GM18867 (cell line): ENCODE measurements at regions not wholly inside any gene's neighbourhood (a gene's known extent, or its start where the extent isn't known, plus 50 kb on each side); places are given as distances from the start of the nearest gene placed in this dataset.

Experiments
- ATAC-seq: cut with Tn5 transposase; IDR thresholded peaks from one replicate; pipeline ENCODE4 v1.9.1; 2021; ENCODE audit warnings: mild to moderate bottlenecking, moderate library complexity; ENCODE audit not compliant: unreplicated experiment

GRCh38 chr1:194151056-194151455, 964.6 kb upstream of the B3GALT2 start:
- ATAC-seq = peak; percentile 79

GRCh38 chr1:194150242-194150641, 963.8 kb upstream of the B3GALT2 start:
- no peak for ATAC-seq

GRCh38 chr1:194133152-194133551, 946.7 kb upstream of the B3GALT2 start:
- no peak for ATAC-seq

DNA sequence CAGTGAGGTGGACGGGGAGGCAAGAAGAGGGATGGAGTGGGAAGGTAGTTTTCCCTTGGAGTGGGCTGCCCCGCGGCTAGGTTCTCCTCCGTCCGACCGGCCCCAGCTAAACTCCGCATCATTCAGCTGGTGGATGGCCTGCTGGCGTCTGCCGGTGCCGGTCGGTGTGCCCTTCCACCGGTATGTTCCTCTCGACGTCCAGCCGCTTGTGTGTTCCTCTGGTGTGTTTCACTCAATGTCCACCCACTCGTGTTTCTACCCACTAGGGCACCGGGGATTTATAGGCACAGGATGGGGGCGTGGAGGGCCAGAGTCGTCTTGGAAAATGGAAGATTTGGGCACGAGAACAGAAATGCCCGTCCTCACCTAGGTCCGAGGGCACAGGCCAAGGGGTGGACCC, 931.7 kb upstream of the B3GALT2 start:
- no peak for ATAC-seq

DNA sequence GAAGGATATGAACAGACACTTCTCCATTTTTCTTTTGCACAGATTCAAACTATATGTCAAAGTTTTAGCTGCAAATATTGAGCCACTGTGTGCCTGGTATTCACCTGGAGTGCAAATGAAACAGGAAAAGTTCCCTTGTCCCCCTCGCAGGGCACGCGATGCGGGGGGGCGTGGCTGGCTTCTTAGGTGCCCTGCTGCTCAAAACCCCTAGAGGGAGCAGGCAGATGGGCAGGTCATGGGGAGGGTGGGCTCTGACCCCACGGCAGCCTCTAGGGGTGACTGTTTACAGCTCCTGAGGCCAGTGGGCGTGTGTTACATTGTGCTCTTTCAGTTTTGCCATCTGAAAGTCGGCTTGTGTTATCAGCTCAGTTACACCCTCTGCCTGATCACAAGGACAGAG, 931.2 kb upstream of the B3GALT2 start:
- no peak for ATAC-seq

DNA sequence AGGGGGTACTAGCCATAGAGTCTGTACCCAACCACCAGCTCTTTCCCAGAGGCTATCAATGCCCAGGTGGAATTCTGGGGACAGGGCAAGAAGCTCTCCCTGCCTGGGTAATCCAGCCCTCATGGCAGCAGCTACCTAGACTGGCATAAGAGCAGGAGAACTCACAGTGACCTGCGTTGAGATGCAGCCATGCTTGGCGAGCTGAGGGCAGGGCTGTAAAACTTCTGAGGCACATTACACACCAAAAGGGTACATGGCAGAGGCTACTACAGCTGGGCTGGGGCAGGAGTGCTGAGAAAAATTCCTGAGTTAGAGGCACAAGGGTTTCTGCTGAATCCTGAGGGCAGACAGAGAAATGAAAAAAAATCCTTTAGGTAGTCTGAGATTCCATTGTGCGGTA, 927.9 kb upstream of the B3GALT2 start:
- ATAC-seq = no peak

DNA sequence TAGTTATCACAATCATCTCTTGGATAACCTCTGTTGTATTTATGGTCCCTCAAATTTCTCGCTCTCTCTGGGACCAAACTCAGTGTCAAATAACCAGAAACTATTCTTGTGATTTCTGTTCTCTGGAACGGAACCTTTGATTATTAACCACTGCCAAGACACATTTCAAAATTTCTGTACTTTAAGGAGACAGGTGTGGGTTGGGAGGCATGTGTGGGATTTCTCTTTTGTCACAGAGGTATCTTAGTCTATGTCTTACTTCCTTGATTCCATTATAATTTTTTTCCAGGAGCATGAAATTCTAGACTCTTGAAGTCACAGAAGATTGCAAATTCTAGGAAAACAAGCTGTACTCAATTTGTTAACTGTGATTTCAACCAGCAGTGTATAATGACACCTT, 919.0 kb upstream of the B3GALT2 start:
- ATAC-seq = no peak

GRCh38 chr1:194104247-194104844, 917.9 kb upstream of the B3GALT2 start:
- no peak for ATAC-seq

DNA sequence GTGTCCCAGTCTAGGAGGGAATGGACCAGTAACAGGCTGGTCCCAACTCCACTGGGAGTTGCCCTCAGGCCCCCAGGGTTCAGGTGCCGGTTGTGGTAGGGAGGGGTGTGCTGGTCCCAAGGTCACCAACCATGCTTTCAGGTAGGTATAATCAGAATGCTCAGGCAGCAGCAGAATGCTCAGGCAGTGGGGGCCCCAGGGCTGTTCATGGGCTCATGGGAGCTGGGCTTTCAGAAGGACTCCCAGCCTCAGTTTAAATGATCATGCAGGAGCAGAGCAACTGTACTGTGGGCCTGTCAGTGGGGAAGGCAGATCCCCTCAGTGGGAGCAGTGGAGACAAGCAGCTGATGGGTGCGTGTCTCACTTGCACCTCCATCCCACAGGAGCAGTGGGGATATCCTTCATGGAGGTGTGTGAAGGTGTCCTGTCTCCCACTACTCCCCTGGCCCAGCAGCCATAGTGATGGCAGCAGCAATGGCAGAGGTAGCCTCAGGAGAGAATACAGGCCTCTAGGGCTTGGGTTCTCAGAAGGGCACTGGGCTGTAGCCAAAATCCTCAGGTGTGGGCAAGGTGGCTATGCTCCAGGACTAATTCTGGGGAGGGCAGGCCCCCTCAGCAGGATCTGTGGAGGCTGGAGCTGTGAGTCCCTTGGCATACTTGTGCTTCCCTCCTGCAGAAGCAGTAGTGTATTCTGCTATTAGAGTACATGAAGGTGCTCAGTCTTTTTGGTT, 917.3 kb upstream of the B3GALT2 start:
- ATAC-seq = no peak

GRCh38 chr1:194103101-194103500, 916.7 kb upstream of the B3GALT2 start:
- no peak for ATAC-seq

DNA sequence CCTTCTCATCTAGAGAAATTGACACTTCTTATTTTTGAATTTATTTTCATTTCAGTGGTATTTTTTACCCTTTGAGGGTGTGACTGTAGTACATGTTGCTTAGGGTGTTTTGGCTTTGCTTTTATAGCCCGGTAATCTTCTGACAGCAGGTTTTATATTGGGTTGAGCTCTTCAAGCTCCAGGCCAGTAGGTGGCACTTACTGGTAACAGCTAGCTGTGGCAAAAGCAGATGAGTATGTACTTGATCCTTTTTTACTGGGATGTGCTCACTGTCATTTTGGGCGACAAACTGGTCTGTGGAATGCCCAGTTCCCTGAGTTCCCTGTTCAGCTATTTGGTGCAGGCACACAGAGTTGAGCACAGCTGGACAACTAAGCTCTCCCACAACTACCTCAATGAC, 916.2 kb upstream of the B3GALT2 start:
- ATAC-seq = peak; percentile 46

DNA sequence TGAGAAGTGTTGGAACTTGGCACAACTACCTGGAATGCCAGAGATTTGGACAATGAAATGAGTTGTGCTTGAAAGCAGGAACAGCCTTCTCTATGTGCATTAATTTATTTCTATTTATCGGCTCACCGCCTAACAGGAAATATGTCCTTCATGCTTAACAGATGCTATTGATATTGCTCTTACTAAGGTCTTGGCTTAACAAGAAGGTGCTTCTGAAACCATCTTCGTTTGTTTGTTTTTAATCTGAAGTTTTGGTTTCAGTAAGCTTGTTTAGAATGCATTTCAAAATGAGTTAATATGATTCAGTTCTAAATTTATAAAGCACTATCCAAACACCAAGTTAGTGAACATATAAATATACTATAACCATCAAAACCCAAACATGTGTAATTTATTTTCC, 898.3 kb upstream of the B3GALT2 start:
- ATAC-seq = peak; percentile 75

DNA sequence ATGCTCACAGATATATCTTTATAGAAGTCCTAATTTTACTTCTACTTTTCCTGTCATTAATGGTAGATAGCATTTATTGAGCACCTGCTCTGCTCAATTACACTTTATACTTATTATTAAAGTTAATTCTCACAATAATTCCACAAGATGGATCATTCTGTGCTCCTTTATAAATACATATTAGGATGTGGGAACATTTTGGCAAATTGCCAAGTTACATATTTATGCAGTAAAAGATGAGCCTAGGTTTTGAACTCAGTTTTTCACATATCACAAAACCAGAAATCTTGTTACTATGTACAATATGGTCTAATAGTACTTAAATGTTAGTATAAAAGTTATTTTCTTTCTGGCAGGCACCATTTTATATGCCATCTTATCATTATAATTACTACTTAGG, 895.0 kb upstream of the B3GALT2 start:
- ATAC-seq = no peak

- ATAC-seq = no peak
Observed at GRCh38 chr1:194080826-194081225, 894.4 kb upstream of the B3GALT2 start.

DNA sequence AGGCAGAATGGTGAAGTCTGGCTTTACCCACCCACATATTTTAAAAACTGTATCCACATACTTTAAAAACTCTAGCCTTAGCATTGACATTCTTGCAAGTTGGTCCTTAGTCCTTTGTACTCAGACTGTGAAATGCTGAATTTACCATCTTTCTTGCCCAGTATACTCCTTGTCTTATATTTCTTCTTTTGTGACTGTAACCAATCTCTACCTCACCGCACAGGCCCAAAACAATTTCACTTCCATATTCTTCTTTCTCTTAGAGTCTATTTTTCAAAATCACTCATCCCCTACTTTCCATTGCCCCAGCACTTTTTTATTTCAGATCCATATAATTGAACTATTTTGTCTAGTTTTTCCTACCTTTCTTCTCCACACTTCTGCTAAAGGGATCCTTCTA, 892.4 kb upstream of the B3GALT2 start:
- peak; percentile 84 for ATAC-seq

GRCh38 chr1:194076646-194077045, 890.2 kb upstream of the B3GALT2 start:
- no peak for ATAC-seq

- ATAC-seq = no peak
Observed at GRCh38 chr1:194073833-194074232, 887.4 kb upstream of the B3GALT2 start.

DNA sequence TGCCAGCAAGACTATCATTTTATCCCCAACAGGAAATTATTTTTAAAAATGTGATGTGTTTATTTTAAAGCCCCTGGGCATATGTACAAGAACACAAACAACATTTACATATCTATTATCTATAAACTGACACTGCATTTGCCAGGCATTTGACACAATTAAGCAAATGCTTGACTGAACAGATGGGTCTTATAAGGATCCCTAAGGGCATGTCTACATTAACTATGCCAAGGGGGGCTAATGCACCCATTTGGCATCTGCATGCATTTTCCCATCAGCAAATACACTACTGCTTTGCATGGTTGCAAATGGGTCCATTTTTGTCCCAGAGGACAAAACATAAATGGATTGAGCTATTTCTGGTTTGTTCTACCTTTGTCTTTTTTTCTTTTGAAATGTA, 884.8 kb upstream of the B3GALT2 start:
- no peak for ATAC-seq

- ATAC-seq = no peak
Observed at GRCh38 chr1:194069831-194070218, 883.4 kb upstream of the B3GALT2 start.

- no peak for ATAC-seq
Observed at GRCh38 chr1:194069168-194069830, 882.9 kb upstream of the B3GALT2 start.

GRCh38 chr1:194068446-194069167, 882.2 kb upstream of the B3GALT2 start:
- ATAC-seq = no peak

DNA sequence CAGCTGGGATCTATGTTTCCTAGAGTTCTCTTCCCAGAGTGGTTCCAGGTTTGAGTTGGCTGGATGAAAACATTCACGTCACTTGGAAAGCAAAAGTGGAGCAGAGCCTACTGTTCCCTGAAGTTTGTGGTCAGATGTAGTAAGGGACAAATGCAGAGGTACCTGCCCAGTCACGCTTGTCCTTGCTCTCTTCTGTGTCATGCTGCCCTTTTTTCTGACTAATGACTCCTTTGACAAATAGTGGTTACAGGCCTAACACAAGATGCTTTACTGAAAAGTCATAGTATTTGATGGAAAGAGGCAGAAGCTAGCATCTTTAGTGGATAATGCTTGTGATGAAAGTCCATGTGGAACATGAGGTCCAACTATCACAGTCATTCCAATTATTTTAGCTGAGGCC, 881.4 kb upstream of the B3GALT2 start:
- no peak for ATAC-seq
